ENCODE measurements at regions not wholly inside any gene's neighbourhood (a gene's known extent, or its start where the extent isn't known, plus 50 kb on each side); places are given as distances from the start of the nearest gene placed in this dataset.
A peak's percentile ranks its signal among the peaks of the same experiment; 100 is the strongest.

DNA sequence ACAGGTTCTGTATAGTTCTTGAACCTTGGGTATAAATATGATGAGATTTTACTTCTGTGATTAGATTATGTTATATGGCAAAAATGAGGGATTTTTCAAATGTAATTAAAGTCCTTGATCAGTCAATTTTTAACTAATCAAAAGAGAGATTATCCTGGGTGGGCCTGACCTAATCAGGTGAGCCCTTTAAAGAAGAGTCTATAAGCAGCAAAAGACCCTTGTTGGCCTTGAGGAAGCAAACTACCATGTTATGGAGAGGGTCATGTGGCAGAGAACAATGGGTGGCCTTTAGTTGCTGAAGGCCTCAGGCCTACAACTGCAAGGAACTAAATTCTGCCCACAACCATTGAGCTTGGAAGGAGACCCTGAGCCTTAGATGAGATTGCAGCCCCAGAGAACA lies 102.5 kb upstream of the RIPOR2 start:
- Histone ChIP-seq H4K20me1 (ENCODE audit: insufficient read depth, low read length) (no peaks in the 10 kb centered on the region), H3K27me3 (ENCODE audit: control insufficient read depth in 1 of 2, insufficient read depth in 2 of 2, low read length in 2 of 2) (peaks cover 0 to 15% of the 10 kb centered on the region in 2 experiments; a peak in 2 of 5 replicates), H3K27ac (ENCODE audit: extremely low read length, insufficient read depth, low read length) (no peak overlapping the region), H3K9me3 (ENCODE audit: low read length) (no peaks in the 10 kb centered on the region), H3K4me1 (ENCODE audit: insufficient read depth, low read length) (no peaks in the 10 kb centered on the region), H3K36me3 (replicated peaks in 1 of 2; ENCODE audit: control insufficient read depth in 1 of 2, insufficient read depth in 2 of 2, low read length in 2 of 2) (no peaks in the 10 kb centered on the region), H3K4me3 (replicated peaks in 1 of 3; ENCODE audit: insufficient read depth in 1 of 3, low read depth in 2 of 3, low read length in 3 of 3) (no peak overlapping the region), H3K9ac (ENCODE audit: insufficient read depth, low read depth, low read length) (no peak overlapping the region), H3K4me2 (ENCODE audit: low read depth, low read length) (no peak overlapping the region), H2AFZ (ENCODE audit: low read length) (no peak overlapping the region), H3K79me2 (ENCODE audit: insufficient read depth, low read length) (no peaks in the 10 kb centered on the region)
- intact Hi-C loops (cut with micrococcal nuclease; ENCODE audit: unreplicated experiment) (no loop called here), in situ Hi-C loops (cut with HindIII; ENCODE audit: extremely low pct_ligation_motif_present, low pct_unique_long_range_greater_than_20kb) (no loop called here)
- no TSS peak for BruUV-seq (replicated peaks)
- DNase-seq (ENCODE audit: low spot score) (no peak), FAIRE-seq (no peak), ATAC-seq (no peak)
- ChIA-PET POLR2A (no interaction called here), CTCF (ENCODE audit: low intra/inter-chr PET ratio, low total read pairs) (no interaction called here)
- TF ChIP-seq, protein P1, sequence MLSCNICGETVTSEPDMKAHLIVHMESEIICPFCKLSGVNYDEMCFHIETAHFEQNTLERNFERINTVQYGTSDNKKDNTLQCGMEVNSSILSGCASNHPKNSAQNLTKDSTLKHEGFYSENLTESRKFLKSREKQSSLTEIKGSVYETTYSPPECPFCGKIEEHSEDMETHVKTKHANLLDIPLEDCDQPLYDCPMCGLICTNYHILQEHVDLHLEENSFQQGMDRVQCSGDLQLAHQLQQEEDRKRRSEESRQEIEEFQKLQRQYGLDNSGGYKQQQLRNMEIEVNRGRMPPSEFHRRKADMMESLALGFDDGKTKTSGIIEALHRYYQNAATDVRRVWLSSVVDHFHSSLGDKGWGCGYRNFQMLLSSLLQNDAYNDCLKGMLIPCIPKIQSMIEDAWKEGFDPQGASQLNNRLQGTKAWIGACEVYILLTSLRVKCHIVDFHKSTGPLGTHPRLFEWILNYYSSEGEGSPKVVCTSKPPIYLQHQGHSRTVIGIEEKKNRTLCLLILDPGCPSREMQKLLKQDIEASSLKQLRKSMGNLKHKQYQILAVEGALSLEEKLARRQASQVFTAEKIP (CRISPR knock-in tag; IDR thresholded peaks at IDR 0.05; ENCODE audit: borderline replicate concordance): no peak
- TF ChIP-seq ZNF780A (CRISPR knock-in tag; IDR thresholded peaks at IDR 0.05) (no peak), HOXD1 (CRISPR knock-in tag; IDR thresholded peaks at IDR 0.05) (no peak), GATAD1 (CRISPR knock-in tag; IDR thresholded peaks at IDR 0.05) (no peak), ZNF543 (CRISPR knock-in tag; IDR thresholded peaks at IDR 0.05) (peak; percentile 97), ZSCAN21 (CRISPR knock-in tag; IDR thresholded peaks at IDR 0.05; ENCODE audit: borderline replicate concordance) (no peak)
- TF ChIP-seq, protein P2, sequence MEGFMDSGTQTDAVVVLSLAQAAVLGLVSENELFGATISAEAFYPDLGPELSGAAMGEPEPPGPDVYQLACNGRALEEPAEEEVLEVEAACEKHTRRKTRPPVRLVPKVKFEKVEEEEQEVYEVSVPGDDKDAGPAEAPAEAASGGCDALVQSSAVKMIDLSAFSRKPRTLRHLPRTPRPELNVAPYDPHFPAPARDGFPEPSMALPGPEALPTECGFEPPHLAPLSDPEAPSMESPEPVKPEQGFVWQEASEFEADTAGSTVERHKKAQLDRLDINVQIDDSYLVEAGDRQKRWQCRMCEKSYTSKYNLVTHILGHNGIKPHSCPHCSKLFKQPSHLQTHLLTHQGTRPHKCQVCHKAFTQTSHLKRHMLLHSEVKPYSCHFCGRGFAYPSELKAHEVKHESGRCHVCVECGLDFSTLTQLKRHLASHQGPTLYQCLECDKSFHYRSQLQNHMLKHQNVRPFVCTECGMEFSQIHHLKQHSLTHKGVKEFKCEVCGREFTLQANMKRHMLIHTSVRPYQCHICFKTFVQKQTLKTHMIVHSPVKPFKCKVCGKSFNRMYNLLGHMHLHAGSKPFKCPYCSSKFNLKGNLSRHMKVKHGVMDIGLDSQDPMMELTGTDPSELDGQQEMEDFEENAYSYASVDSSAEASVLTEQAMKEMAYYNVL (CRISPR knock-in tag; IDR thresholded peaks at IDR 0.05; ENCODE audit: borderline replicate concordance): no peak
